ENCODE measurements at regions not wholly inside any gene's neighbourhood (a gene's known extent, or its start where the extent isn't known, plus 50 kb on each side); places are given as distances from the start of the nearest gene placed in this dataset.

DNA sequence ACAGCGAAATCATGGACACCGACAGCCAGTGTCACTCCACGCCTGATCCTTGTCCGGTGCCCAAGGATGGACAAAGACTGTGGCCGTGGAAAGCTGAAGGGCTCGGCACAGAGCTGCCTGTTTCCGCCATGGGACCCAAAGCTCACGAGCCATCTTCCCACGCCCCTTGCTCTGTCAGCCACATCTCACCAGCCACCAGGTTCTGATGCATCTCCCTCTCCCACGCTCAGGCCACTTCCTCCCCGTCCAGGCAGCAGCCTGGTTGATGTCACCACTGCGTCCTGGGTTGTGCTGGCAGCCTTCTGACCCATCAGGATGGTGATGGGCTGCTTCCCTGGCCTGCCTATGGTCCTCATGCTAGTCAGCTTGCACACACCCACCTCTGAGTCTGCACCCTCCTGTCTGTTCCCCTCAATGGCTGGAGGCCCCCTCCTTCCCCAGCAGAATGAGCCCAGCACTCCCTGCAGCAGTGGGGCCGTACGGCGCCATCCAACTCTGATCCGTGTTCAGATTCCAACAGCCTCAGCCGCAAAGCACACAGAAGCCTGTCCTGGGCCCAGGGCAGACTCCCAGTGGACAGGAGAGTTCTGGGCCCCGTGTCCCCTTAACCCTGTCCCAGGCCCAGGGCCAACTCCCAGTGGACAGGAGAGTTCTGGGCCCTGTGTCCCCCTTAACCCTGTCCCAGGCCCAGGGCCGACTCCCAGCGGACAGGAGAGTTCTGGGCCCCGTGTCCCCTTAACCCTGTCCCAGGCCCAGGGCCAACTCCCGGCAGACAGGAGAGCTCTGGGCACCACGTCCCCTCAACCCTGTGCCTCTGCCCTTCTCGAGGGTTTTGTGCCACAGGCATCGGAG, 259.5 kb downstream of the BRD1 start:
- no peak overlapping the region for H3K4me3 ChIP-seq (ENCODE audit: low read length)
- DNase-seq (ENCODE audit: low read depth, low spot score) = no peak

DNA sequence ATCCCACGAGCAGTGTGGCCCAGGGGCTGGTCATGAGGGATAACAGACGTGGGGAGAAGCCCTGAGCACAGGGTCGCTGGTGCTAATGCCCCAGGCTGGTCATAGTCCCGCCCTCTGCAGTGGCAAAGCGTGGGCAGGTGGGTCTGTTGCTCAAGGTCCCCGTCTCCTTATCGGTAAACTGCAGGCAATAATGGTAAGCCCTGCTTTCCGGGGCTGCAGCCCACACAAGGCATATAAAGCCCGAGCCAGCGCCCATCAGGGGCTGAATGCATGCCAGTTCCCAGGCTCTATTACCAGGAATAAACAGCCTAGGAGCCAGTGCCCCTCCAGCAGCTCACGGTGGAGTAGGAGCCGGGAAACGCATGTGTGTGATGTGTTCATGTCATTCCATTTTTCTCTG, 261.0 kb downstream of the BRD1 start:
- DNase-seq (ENCODE audit: low read depth, low spot score) = no peak
- no peak overlapping the region for H3K4me3 ChIP-seq (ENCODE audit: low read length)

DNA sequence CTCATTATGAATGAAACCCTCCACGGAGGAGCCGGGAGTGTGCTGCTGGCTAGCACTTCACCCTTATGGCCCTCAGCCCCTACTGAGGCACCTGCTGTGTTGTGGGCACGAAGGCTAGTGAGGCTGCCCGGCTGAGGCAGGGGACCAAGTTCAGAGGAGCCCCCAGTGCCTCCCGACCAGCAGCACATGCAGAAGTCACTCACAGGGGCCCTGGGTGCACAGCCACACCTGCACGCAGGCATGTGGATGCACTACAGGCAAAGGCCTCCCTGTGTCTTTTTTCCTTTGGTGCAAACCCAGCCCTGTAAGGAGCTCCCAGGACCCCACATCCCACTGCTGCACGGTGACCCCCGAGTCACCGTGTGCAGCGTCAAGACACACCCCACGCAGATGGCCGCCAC, 261.5 kb downstream of the BRD1 start:
- no peak overlapping the region for H3K4me3 ChIP-seq (ENCODE audit: low read length)
- no peak for DNase-seq (ENCODE audit: low read depth, low spot score)

DNA sequence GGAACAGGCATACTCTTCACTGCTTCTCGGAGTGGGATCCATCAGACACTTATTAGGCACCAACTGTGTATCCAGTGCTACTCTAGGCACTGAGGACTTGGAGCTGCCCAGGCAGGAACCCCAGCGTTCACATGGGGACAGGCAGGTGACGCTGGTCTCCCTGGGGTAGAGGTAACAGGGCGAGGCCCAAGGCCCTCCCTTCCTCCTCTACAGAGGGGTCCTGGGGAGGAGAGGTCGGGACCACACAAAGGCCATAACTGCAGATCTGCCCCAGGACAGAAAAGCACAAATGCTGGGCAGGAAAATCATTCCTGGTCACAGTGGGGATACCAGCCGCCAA, 262.2 kb downstream of the BRD1 start:
- DNase-seq (ENCODE audit: low read depth, low spot score) = no peak

DNA sequence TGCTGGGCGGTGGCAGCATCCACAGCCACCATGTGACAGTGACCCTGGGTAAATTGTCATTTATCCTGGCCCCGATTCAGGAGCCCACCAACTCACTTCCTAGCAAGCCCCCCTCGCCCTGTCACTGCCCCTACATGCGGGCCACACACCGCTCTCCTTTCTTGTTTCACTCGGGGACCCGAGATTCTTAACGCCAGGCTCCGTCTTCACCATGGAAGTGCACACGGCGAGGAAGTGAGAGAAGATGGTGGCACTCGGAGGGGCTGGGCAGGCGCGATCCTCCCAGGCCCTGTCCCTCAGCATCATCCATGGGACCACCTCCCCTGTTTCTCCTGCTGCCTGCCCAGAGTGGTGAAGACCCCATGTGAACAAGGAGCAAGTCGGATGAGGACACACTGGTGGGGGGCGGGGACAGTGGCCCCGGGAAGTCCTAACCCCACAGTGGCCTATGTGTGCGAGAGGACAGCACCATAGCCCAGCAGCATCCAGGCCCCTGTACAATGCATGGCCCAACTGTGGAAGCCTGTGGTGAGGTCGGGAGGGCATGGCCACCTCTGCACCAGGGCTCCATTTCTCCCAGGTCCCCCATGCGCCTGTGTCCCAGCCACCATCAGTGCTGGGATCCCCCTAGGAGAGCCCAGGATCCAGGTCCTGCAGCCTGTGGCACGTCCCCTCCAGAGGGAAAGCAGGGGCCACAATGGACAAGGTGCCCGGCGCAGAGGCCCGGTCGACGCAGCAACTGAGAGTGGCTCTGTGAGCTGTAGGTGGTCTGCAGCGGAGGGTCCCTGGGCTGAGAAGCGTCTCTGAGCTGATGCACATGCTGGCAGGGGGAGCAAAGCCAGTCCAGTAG, 262.8 kb downstream of the BRD1 start:
- DNase-seq (ENCODE audit: low read depth, low spot score) = no peak
- no peak overlapping the region for H3K4me3 ChIP-seq (ENCODE audit: low read length)

More for the DNA sequence above, 262.2 kb downstream of the BRD1 start:
- no peak overlapping the region for H3K4me3 ChIP-seq (ENCODE audit: low read length)

DNA sequence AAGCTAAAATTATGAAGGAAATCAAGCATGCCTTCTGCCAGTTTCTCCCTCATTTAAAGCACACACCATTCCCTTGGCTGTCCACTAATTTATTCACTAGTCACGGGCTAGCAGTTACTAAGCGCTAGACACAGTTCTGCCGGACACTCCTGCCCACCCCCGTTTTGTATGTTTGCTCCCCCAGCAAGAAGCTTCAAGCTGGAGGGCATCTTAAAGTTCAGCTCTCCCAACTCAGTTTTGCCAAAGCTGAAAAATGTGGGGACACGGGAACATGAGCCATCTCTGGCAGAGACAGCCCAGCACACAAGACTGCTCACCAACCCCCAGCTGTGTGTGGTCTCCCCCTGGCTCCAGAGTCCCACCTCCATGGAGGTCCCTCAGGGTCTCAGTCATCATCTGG, 263.6 kb downstream of the BRD1 start:
- no peak for DNase-seq (ENCODE audit: low read depth, low spot score)
- no peak overlapping the region for H3K4me3 ChIP-seq (ENCODE audit: low read length)

DNA sequence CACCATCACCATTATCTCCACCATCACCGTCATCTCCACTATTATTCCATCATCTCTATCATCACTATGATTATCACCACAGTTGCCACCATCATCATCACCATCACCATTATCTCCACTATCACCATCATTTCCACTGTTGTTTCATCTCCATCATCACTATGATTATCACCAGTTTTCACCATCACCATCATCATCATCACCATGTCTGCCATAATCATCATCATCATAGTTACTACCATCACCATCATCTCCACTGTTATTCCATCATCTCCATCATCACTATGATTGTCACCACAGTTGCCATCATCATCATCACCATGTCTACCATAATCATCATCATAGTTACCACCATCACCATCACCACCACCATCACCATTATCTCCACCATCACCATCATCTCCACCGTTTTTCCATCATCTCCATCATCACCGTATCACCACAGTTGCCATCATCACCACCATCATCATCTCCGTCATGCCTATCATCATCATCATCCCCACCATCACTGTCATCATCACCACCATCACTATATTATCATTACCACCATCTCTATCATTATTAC, 264.9 kb downstream of the BRD1 start:
- H3K4me3 ChIP-seq (ENCODE audit: low read length) = no peak overlapping the region
- DNase-seq (ENCODE audit: low read depth, low spot score) = no peak

DNA sequence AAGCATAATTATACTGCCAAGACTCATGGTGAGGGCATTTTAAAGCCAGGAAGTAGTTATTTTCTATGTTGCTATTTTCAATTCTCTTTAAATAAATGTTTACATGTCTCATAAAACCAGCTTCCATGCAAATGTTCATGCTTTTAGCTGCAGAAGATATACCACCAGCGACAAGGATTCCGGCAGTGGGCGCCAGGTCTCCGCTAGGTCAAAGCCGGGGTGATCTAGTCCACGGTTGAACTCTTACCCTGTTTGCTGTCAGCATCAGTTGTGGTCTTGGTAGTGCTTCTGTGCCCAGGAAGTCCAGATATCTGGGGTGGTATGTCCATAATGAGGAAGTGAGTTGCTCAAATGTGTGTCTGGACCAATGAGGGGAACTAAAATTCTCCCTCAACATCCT, 265.7 kb downstream of the BRD1 start:
- no peak for DNase-seq (ENCODE audit: low read depth, low spot score)

DNA sequence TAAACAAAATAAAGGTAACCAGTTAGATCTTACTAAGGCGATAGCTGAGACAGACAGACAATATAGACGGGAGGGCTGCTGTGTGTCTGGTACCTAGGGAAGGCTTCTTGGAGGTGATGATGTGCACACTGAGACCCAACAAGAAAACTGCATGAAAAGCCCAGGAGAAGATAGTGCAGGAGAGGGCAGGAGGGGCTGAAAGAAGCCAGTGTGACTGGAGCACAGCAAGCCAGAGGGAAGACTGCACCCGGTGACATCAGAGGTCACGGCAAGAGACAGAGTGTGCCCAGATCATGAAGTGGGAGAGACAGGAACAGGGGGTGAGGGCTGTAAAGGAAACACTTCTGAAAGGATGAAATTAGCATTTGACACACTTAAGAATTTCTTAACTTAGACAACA, 266.3 kb downstream of the BRD1 start:
- no peak for DNase-seq (ENCODE audit: low read depth, low spot score)

More for the DNA sequence above, 265.7 kb downstream of the BRD1 start:
- no peak overlapping the region for H3K4me3 ChIP-seq (ENCODE audit: low read length)

DNA sequence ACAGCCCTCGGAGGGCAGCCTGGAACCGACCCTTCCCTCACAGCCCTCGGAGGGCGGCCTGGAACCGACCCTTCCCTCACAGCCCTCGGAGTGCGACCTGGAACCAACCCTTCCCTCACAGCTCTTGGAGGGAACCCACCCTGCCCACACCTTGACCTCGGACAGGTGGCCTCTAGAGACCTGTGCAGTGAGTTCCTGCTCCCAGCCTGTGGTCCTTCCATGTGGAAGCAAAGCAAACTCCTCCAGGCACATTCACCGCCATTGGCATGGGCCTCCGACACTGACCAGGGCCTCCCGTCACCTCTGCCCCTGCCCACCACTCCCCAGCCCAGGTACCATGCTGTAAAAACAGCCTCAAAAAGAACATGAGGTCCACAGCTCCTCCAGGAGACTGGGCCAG, 272.1 kb downstream of the BRD1 start:
- no peak for DNase-seq (ENCODE audit: low read depth, low spot score)
- no peak overlapping the region for H3K4me3 ChIP-seq (ENCODE audit: low read length)

More for the DNA sequence above, 266.3 kb downstream of the BRD1 start:
- no peak overlapping the region for H3K4me3 ChIP-seq (ENCODE audit: low read length)

DNA sequence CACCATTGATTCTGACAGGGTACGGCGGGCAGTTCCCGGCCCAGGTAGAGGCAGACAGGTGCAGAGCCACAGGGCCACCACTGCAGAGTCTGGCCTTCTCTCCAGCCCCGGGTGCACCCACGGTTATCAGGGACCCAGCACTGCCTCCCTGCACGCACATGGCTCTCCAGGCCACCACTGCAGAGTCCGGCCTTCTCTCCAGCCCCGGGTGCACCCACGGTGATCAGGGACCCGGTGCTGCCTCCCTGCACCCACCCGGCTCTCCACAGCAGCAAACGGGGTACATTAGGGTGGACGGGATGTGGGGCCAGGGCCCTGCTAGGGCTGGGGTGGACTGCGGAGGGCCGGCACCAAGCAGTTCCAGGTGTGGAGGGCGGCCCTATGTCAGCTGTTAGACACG, 272.9 kb downstream of the BRD1 start:
- no peak overlapping the region for H3K4me3 ChIP-seq (ENCODE audit: low read length)
- no peak for DNase-seq (ENCODE audit: low read depth, low spot score)

DNA sequence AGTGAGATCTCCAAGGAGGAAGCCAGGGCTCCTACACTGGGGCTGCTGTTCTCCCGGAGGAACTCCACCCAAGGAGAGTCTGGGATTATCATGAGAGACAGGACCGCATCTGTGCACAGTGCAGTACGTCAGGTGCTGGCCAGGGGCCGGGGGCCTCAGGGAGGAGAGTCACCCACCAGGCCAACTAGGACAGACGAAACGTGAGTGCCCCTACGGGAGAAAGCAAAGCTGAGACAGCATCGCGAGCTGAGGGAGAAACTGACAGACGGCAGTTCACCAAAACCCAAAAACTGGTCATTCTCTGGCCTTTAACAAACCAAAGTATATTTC, 273.4 kb downstream of the BRD1 start:
- no peak for DNase-seq (ENCODE audit: low read depth, low spot score)

DNA sequence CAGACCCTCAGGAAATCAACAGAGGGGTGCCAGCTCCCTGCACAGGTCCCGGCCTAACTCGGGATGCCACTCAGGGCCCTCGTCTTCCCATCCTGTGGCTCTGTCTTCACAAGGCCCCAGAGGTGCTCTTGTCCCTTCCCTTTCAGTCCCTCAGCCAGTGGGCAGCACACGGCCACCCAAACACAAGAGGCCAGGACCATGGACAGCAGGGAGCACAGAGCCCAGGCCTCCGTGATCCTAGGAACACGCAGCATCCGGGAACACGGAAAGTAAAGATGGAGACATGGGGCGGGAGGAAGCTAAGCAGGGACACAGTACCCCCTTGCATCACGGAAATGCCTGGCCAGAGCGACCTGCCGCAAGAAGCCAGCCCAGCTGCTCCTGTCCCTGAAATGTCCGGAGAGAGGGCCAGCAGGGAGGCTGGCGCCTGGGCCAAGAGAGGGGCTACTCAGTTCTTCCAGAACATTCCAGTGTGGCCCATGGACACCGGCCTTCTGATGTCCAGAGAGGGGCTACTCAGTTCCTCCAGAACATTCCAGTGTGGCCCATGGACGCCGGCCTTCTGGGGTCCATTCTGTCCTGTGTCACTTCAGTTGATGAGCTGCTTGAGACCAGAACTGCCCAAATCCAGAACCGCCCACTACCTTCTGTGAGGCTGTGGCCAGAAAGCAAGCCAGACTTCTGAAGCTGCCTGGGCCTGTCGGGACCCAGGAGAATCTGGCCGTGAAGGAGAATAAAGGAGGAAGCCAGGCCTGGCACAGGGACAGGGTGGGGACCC, 274.0 kb downstream of the BRD1 start:
- no peak overlapping the region for H3K4me3 ChIP-seq (ENCODE audit: low read length)
- DNase-seq (ENCODE audit: low read depth, low spot score) = no peak

More for the DNA sequence above, 273.4 kb downstream of the BRD1 start:
- H3K4me3 ChIP-seq (ENCODE audit: low read length) = no peak overlapping the region

DNA sequence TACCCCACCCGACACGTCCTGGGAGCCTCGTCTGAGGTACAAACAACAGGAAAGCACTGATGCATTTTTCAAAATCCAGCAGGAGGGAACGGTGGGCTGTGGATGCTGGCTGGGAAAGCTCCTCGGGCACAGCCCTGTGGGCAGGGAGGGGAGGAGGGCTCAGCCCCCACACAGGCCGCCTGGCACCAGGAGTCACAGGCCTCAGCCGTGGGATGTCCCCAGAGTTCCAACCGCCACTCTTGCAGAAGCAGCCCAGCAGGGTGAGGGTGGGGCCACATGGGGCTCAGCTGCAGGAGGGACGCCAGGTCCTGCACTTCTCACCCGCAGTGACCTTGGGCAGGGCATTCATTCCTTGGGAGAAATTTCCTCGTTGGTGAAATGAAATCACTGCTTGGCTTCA, 274.6 kb downstream of the BRD1 start:
- no peak overlapping the region for H3K4me3 ChIP-seq (ENCODE audit: low read length)
- DNase-seq (ENCODE audit: low read depth, low spot score) = no peak

DNA sequence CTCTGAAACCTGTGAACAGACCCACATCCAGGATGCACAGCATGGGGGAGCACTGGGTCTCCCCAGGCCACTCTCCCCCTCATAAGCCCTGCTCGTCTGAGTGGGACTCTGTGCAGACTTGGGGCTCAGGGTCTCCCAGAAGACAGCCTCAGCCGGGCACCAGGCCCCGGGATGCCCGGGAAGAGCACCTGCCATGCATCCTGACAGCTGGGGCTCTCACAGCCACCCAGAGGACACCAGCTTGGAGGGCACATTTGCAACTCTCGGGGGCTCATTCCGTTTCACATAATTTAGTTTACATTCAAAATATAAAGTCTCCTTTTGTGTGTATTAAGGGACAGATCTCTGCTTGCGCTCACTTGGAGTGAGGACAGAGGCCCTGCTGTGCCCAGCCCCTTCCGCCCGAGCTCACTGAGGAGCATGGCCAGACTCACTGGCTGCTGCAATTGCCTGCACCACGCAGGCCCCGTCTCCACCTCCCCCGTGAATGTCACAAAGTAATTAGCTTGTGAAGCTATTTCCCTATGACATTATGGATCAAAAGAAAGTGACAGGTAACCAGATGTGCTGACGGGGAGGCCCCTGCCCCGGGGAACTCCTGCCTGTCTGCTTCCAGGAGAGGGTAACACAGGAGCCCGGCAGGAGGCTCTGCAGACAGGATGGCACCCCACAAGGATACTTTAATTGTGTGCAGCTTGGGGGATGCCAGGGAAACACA, 275.6 kb downstream of the BRD1 start:
- no peak for DNase-seq (ENCODE audit: low read depth, low spot score)
- H3K4me3 ChIP-seq (ENCODE audit: low read length) = no peak overlapping the region

DNA sequence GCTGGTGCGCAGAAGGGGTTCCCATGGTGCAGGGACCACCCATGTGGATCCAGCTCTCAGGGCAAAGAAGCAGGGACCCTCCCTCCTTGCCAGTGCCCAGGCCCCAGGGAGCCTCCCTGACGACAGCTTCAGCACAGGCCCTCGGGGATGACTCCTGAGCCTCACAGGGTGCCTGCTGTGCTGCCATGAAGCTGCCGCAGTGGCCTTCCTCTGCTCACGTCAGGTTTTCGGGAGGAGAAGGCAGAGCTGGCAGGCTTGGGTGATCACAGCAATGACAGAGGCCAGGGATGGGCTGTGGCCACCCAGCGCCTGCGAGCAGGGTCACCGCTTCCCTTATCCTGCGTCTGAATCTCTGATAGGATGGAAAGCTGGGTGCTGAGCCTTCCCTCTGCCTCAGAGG, 276.2 kb downstream of the BRD1 start:
- DNase-seq (ENCODE audit: low read depth, low spot score) = no peak
- no peak overlapping the region for H3K4me3 ChIP-seq (ENCODE audit: low read length)

DNA sequence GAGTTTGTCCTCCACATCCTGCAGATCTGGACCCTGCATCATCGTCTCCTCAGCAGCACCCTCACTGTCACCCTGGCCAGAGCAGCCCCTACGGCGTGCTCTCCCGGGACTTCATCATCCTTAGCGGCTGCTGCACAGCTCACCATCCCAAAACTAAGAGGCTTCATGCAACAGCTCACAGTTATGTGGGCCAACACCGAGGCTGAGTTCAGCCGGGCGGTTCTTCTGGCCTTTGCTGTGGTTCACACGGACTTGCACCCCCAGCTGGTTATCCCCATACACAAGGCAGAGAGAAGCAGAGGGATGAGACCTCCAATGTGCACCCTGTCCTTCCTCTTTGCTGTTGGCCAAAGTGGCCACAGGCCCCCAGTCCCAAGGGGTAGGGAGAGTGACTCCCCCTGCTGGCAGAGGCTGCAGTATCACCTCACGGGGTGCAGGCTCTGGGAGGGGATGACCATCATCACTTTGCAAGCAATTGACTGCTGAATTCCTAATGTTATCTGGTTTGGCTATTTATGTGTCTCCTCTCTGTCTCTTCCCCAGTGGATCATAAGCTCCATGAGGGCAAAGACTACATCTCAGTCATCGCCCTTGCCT, 276.8 kb downstream of the BRD1 start:
- no peak overlapping the region for H3K4me3 ChIP-seq (ENCODE audit: low read length)
- no peak for DNase-seq (ENCODE audit: low read depth, low spot score)

DNA sequence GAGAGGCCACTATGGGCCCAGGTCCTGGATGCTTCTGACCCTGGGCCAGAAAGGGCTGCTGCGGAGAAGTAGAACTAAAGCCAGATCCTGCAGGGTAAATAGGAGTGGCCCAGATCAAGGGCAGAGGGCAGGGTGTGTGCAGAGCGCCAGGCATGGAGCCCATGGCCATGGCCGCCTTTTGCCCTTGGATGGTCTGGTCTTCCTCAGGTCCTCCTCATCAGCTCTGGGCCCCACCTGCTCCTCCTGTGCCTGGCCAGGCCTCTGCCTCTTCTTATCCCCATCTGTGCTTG, 277.6 kb downstream of the BRD1 start:
- no peak for DNase-seq (ENCODE audit: low read depth, low spot score)
- H3K4me3 ChIP-seq (ENCODE audit: low read length) = no peak overlapping the region

Data from Jurkat, Clone E6-1 (cell line).